NCI-H2081 (cell line): ENCODE measurements at regions not wholly inside any gene's neighbourhood (a gene's known extent, or its start where the extent isn't known, plus 50 kb on each side); places are given as distances from the start of the nearest gene placed in this dataset.

Experiments
- DNase-seq, 2 experiments: peaks; one replicate each; lab custom pipeline; 2025; lab: John Stamatoyannopoulos, UW

DNA sequence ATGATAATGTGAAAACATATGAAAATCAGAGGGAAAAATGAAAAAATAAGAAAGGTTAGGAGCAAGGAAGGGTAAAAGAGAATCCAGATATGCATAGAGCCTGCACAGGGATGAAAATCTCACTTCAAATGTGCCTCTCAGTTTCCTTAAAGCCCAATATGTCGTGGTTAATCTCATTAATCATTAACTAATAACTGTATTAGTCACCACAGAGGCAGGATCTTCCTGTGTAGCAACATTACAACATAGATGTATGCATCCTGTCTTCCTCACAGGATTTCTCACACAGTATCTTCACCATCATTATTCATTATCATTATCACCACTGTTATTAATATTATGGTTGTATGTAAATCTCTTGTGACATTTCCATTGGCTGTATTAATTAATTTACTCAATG is 361.2 kb upstream of the SOX11 start:
- DNase-seq = no peak

DNA sequence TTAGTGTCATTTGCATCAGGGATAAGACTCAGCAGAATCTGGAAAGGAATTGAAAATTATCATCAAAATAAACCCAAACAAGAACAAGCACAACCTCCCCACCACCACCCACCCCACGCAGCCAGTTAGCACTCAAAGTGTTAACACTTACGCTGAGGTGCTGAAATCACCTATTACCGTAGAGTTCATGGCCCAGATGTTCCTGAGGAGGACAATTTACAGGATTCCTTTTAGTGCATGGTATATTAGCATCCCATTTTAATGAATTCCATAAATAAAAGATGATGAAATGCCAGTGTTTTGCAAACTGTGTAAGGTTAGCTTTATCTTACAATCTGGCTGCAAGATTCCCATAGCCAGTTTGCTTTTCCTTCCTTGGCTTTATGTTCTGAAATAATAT is 359.3 kb upstream of the SOX11 start:
- no peak for DNase-seq

DNA sequence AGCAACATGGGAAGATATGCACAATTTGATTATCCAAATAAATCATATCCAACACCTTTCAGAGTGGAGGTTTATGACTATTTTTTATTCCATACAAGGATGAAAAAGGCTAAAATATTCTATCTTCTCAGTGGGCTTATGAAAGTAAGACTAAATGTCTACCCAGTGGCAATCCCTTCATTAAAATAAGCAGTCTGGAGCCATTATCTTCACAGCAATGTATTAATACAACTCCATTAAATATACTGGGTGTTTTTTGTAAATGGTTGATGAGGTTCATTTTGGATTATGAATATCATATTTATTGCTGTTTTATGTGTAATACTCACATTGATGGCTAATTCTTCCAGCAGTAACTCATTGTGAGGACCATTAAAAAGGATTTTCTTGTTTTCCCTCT is 352.7 kb upstream of the SOX11 start:
- DNase-seq = no peak

GRCh38 chr2:5343785-5344335 is 348.3 kb upstream of the SOX11 start:
- no peak for DNase-seq

DNA sequence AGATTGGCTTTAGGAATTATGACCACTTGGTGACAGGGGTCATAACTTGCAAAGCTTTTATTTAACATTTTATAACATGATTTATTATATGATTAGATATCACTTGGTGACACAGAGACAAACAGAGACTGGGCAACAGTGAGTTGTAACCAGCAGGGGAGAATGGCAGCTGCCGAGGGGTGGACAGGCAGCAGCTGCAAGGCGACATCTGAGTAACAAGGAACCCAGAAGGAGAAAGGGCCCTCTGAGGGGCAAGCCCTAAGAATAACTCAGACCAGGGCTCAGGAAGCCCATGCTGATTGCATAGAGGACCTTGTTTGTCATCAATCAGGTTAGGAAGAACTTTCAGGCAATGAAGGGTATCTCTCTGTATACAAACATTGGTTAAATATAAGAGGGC is 339.9 kb upstream of the SOX11 start:
- peak in 1 of 2 experiments; percentile 39 for DNase-seq

DNA sequence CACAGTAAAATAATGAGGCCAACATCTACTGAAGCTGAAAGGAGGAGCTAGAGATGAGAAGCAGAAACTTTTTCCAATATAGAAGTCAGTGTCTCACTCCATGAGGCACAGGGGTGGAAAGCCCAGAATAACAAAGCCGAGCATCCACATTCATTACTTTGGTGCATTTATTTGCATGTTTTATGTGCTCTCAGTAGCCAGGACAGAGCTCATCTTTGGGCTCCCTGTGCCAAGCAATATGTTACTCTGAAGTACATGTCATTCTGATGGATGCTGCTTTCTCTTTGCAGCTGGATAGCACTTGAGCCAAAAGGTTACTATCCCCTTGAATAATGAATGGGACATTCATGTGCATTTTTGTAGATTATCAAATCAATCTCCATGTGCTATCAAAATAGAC is 338.6 kb upstream of the SOX11 start:
- DNase-seq = no peak

GRCh38 chr2:5359397-5359796 is 332.8 kb upstream of the SOX11 start:
- DNase-seq = peak in 1 of 2 experiments; percentile 12

DNA sequence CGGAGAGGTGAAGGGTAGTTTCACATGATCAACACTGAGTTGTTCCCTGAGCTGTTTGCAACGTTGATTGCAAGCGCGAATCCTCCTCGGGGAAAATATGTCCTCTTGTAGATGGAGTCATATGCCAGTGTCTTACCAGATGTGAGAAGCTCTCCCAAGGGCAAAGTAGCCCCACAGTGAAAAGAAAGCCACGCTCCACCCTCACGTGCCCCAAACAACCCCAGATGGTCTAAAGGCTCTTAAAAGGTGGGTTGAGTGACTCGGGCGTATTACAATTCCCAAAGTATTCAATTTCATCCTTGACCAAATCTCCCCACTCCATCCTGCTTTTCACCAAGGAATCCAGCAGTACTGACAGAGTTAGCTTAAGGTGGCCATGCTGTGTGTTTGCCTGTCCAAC is 332.1 kb upstream of the SOX11 start:
- DNase-seq = no peak

DNA sequence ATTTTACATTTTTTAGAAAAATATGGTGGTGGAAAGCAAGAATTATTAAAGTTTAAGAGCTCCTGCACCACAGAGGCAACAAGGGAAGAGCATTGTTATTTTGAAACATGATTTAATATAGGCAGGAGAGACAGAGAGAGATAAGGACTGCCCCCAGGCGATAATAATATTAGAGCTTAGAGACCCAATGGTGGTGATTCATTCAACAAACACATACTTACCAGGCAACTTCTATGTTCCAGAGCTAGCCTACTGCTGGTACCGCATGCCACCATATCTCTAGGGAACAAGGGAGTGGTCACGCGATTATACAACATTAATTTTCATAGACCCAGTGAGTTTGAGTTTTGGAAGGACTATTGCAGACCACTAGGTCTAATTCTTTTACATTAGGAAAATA is 327.8 kb upstream of the SOX11 start:
- no peak for DNase-seq

DNA sequence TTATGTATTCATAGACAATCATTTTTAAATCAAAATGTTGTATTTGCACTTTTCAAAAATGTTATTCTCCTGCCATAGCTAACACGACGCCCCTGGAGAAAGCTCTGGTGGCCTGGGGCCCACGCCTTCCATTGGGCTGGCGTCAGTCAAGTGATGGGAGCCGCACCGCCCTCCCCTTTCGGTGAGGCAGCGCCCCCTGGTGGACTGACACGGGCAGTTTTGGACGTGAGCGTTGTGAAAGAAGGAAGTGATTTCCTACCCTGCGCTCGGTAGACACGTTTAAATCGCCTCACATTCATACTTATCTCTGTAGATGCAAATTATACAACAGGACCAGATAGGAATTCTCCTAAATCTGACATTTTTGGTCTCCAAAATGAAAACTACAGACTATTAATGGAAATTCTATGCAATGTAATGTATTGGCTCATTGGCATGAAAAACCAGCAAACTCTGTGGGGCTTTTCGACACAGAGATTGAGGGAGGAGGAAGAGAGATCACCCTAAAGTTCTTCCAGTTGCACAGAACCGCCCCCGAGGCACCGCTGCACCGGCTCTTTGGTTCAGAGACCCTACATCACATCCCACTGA is 326.2 kb upstream of the SOX11 start:
- peak; percentile 82 to 87 for DNase-seq

GRCh38 chr2:5367321-5367720 is 324.9 kb upstream of the SOX11 start:
- DNase-seq = no peak

DNA sequence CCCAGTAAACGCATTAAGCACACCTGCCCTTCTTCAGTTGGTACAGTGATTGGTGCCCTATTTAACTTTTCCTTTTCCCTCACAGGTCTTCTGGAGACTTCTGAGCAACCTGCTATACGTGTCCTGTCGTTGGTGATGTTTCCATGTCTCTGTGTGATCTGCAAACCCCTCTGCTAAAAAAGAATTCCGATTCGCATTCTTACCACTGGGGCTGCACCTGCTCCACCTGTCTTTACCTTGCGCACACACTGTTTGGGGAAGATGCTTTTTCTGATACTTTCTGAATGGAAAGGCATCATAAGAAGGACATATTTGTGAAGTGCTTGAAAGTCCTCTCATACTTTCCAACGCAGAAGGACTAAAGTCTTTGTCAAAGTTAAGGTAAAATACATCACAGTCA is 323.9 kb upstream of the SOX11 start:
- no peak for DNase-seq

DNA sequence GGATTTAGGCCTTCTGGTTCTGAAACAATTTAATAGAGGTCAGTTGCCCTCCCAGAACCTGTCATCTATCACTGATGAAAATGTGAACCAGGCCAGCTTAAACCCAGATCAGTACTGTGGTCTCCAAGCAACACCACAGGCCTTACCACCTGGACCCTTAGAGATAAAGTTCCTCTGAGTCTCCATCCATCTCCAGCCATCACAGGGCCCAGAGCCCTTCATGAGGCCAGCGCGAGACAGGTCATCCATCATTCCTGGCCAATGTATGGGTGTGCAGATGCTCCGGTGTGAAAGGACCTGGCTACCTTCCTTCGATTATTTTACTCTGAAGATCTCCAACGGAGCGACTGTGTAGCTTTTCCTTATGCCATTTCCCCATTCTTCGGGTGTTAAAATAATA is 322.7 kb upstream of the SOX11 start:
- DNase-seq = no peak

GRCh38 chr2:5370158-5370557 is 322.0 kb upstream of the SOX11 start:
- DNase-seq = no peak

DNA sequence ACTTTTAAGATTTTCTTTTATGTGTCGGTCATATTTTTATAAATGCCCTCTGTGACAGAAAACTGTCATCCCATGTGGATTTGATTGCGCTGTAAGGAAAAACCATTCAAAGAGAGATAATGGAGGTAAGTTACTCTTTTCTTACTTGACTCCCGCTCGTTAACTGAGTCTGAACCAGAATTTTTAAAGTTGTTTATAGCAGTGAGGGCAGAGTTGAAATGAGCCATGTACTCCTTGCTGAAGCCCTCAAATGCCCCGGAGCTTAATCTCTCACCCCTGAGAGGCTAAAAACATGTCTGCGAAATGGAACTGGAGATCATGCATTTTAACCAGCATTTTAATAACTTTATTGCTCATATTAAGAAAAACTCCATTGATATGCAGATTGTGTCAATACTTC is 320.0 kb upstream of the SOX11 start:
- no peak for DNase-seq

GRCh38 chr2:5373200-5373599 is 319.0 kb upstream of the SOX11 start:
- DNase-seq = no peak

DNA sequence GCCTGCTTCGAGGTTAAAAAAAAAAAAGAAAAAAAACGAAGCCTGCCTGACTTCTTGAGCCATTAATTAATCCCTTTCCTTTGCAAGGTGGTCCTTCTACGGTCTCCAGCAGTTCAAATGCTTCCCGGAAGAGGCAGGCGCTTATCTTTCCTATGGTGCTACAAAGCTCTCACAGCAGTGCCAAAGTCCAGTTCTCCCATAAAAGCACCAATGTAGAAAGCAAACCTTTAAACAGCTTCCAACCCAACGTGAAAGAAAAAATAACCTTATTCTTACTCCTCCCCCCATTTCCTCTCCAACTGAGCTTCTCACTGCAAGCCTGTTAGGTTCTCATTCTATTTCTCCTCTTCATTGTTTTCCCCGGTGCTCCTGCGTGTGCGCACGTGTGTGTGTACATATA is 317.4 kb upstream of the SOX11 start:
- no peak for DNase-seq

DNA sequence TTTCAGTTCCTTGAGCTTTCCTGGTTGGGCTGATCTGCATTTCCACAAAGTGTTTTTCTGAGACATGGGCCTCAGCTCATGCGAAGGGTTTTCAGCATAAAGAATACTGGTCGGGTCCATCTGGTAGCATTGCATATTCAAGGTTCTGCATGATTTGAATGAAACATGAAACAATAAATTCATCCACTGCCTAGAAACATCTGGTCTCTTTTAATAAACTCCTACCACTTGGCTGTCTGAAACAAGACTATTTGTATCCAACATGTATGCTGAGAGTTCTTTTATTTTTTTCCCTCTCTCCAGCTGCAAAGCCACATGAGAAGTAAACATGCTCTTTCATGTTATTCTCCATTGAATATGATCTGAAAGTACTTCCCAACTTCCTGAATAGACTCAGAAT is 314.9 kb upstream of the SOX11 start:
- DNase-seq = no peak

- no peak for DNase-seq
Observed at GRCh38 chr2:5379811-5380210, 312.4 kb upstream of the SOX11 start.

DNA sequence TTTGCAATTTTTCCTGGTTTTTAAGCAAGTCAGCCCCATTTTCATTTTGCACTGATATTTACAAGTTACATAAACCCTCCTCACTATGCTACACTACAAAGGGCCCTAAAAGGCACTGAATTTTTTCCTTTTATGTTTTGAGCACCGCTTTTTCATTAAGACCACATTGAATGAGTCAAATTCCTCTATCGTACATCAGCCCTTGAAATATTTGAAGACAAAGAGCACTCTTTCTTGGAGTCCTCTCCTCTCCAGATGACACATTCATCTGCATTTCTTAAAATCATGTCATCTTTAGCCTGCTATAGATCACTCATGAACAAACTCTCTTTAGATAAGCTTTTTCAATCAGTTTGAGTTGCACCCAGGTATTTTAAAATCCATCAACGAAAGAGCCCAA is 306.6 kb upstream of the SOX11 start:
- no peak for DNase-seq

GRCh38 chr2:5387406-5387805 is 304.8 kb upstream of the SOX11 start:
- DNase-seq = peak in 1 of 2 experiments; percentile 19

DNA sequence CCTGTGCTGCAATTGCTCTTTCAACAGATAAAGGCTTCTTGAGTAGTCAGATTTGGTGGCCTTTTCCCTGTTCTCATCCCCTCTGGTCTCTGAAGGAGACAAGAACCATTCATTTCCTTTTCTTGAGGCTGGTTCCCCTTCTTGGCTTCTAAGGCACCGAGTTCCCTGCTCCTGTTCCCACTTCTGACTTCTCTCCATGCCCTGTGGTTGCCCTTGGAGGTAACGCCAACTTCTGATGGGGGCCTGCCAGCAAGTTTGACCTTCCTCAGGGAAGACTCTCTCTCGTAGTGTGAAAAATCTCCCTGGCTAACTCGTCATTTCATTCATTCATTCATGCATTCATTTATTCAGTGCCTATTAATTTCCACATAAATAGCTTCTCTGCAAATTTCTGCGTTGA is 302.4 kb upstream of the SOX11 start:
- no peak for DNase-seq

DNA sequence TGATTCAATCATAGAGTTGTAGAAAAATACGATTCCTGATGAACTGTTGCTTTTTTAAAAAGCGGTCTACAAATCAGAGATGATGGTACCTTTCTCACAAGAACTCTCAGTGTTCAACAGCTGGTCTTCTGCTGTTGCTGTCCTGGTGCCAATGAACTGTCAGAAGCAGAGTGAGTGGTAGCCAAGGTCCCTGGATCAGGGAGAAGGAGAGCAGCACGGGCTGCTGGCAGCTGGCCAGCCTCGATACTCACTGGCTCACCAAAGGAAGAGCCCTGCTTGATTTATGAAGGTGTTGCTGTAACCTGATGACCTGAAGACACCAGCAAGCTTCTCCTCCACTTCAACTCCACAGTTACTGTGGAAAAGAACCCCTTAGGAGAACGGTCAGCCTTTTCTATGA is 300.8 kb upstream of the SOX11 start:
- DNase-seq = no peak

GRCh38 chr2:5392658-5393057 is 299.5 kb upstream of the SOX11 start:
- DNase-seq = no peak

GRCh38 chr2:5393474-5393873 is 298.7 kb upstream of the SOX11 start:
- no peak for DNase-seq
